H1 (cell line): ENCODE measurements at regions not wholly inside any gene's neighbourhood (a gene's known extent, or its start where the extent isn't known, plus 50 kb on each side); places are given as distances from the start of the nearest gene placed in this dataset.

Experiments
- CTCF ChIP-seq, 3 experiments: IDR thresholded peaks; 1 replicate in 2 of 3; 2 replicates in 1 of 3; pipeline versions ENCODE4 v1.5.1 to v1.6.1; 2011; ENCODE audit warnings: low read length in 3 of 3, mild to moderate bottlenecking in 3 of 3, inconsistent platforms in 2 of 3, low read depth in 1 of 3, moderate library complexity in 1 of 3; ENCODE audit not compliant: insufficient read depth in 1 of 3; ENCODE audit errors: control extremely low read depth in 1 of 3
- EGR1 ChIP-seq: IDR thresholded peaks from 2 replicates; pipeline ENCODE4 v1.6.1; 2011; ENCODE audit warnings: low read depth, low read length, borderline replicate concordance
- MAX ChIP-seq: IDR thresholded peaks from 2 replicates; pipeline ENCODE4 v1.6.1; 2012; ENCODE audit warnings: inconsistent platforms
- PHF8 ChIP-seq: fragments of 200-600 bp; sonication (generic); conservative IDR thresholded peaks from 2 replicates; pipeline ENCODE4 v1.7.1; 2012; ENCODE audit warnings: low read depth, mild to moderate bottlenecking, inconsistent platforms, low read length, moderate library complexity
- RFX5 ChIP-seq: IDR thresholded peaks from 2 replicates; pipeline ENCODE4 v1.6.1; 2011; ENCODE audit warnings: low read depth, low read length, improper control_type of control experiment, borderline replicate concordance
- RNF2 ChIP-seq: fragments of 200-900, 300-1000 bp; sonication (generic); IDR thresholded peaks from 2 replicates; pipeline ENCODE4 v1.7.1; 2016; ENCODE audit warnings: borderline replicate concordance, low read depth, mild to moderate bottlenecking, antibody characterized with exemption, low read length; ENCODE audit not compliant: poor library complexity, severe bottlenecking; ENCODE audit errors: missing control alignments

GRCh38 chr17:53032861-53033271, 789.9 kb upstream of the KIF2B start:
- TF ChIP-seq RNF2, result no peak
- TF ChIP-seq PHF8, result no peak
- TF ChIP-seq EGR1, result no peak
- TF ChIP-seq CTCF (IDR thresholded peaks at IDR 0.05; ENCODE audit: control extremely low read depth in 1 of 3, insufficient read depth in 1 of 3, low read depth in 1 of 3, low read length in 3 of 3), result peak in 2 of 3 experiments; percentile 82 to 94; a peak in 3 of 4 replicates
- TF ChIP-seq MAX, result no peak
- TF ChIP-seq RFX5, result no peak
